B cell (primary cell): ENCODE measurements at regions not wholly inside any gene's neighbourhood (a gene's known extent, or its start where the extent isn't known, plus 50 kb on each side); places are given as distances from the start of the nearest gene placed in this dataset.

Source experiments
- ATAC-seq: fragments of 200-7000 bp; cut with Tn5 transposase; one replicate; pipeline ENCODE4 v1.10.0; 2021; ENCODE audit warnings: low read depth, mild to moderate bottlenecking, moderate number of reproducible peaks, moderate library complexity
- CTCF ChIA-PET: fragments of 350-600 bp; sonication (Branson Sonifier 250); formaldehyde crosslinking; loops from one replicate; lab custom pipeline; 2021; ENCODE audit warnings: antibody characterized with exemption, inconsistent platforms; lab: Charles Lee
- POLR2A ChIA-PET: fragments of 350-600 bp; sonication (Branson Sonifier 250); formaldehyde crosslinking; loops from one replicate; lab custom pipeline; 2021; ENCODE audit warnings: antibody characterized with exemption; lab: Charles Lee
- DNase-seq: peaks from one replicate; pipeline ENCODE4 v3.0.0; 2013
- H2AFZ ChIP-seq: 2 replicates; pipeline ENCODE4 v1.6.1; 2012; ENCODE audit warnings: mild to moderate bottlenecking, low read depth, low read length; ENCODE audit not compliant: insufficient read depth, poor library complexity, severe bottlenecking
- H3K27ac ChIP-seq, 2 donors: 1 replicate in 1 of 2; 2 replicates in 1 of 2; pipeline ENCODE4 v1.5.1; 2012 to 2013; ENCODE audit warnings: low read length in 2 of 2, mild to moderate bottlenecking in 2 of 2, moderate library complexity in 1 of 2
- H3K27me3 ChIP-seq, 4 experiments: fragments of 200-600 bp in 1 of 4; sonication (generic) in 1 of 4; replicated peaks in 1 of 4; 1 replicate in 2 of 4; 2 replicates in 2 of 4; pipeline versions ENCODE4 v1.6.1 to v1.7.0; 2013 to 2016; ENCODE audit warnings: low read length in 3 of 4, mild to moderate bottlenecking in 2 of 4, mixed read lengths in 1 of 4, moderate library complexity in 1 of 4; ENCODE audit not compliant: insufficient read depth in 4 of 4, control insufficient read depth in 3 of 4; ENCODE audit errors: control extremely low read depth in 1 of 4
- H3K36me3 ChIP-seq, 2 experiments: replicated peaks in 1 of 2; 1 replicate in 1 of 2; 2 replicates in 1 of 2; pipeline versions ENCODE4 v1.6.1 to v1.7.1; 2013; ENCODE audit warnings: low read length in 1 of 2; ENCODE audit not compliant: insufficient read depth in 2 of 2, control insufficient read depth in 1 of 2; ENCODE audit errors: control extremely low read depth in 1 of 2, extremely low read depth in 1 of 2
- H3K4me1 ChIP-seq, 2 donors: fragments of 200-600 bp in 1 of 2; sonication (generic) in 1 of 2; 1 replicate in 1 of 2; 2 replicates in 1 of 2; pipeline versions ENCODE4 v1.5.1 to v1.6.1; 2013 to 2017; ENCODE audit warnings: low read length in 2 of 2; ENCODE audit not compliant: control insufficient read depth in 2 of 2, insufficient read depth in 2 of 2
- H3K4me2 ChIP-seq: replicated peaks from 2 replicates; pipeline ENCODE3; 2012; ENCODE audit warnings: mild to moderate bottlenecking, low read depth, low read length; ENCODE audit not compliant: poor library complexity, severe bottlenecking
- H3K4me3 ChIP-seq, 5 experiments: fragments of 200-600 bp in 1 of 5; sonication (generic) in 1 of 5; 1 replicate in 3 of 5; 2 replicates in 2 of 5; pipeline versions ENCODE4 v1.5.1 to v1.7.0; 2011 to 2016; ENCODE audit warnings: low read length in 4 of 5, mild to moderate bottlenecking in 4 of 5, low read depth in 2 of 5, control low read depth in 1 of 5, moderate library complexity in 1 of 5; ENCODE audit not compliant: insufficient read depth in 1 of 5; ENCODE audit errors: control extremely low read depth in 1 of 5, extremely low read depth in 1 of 5
- H3K79me2 ChIP-seq: fragments of 200-600 bp; sonication (generic); one replicate; pipeline ENCODE4 v1.6.0; 2016; ENCODE audit warnings: low read length; ENCODE audit not compliant: control insufficient read depth, insufficient read depth
- H3K9ac ChIP-seq: fragments of 200-600 bp; sonication (generic); 2 replicates; pipeline ENCODE4 v1.6.1; 2017; ENCODE audit warnings: mild to moderate bottlenecking, low read length, moderate library complexity
- H3K9me3 ChIP-seq, 3 donors: one replicate each; pipeline versions ENCODE4 v1.6.1 to v1.7.1; 2013; ENCODE audit warnings: low read length in 2 of 3; ENCODE audit not compliant: control insufficient read depth in 2 of 3, insufficient read depth in 1 of 3; ENCODE audit errors: control extremely low read depth in 1 of 3
- H4K20me1 ChIP-seq: 2 replicates; pipeline ENCODE4 v1.6.0; 2012; ENCODE audit warnings: mild to moderate bottlenecking, low read length; ENCODE audit not compliant: insufficient read depth, control insufficient read depth, poor library complexity, severe bottlenecking
- H3K27ac Mint-ChIP-seq: one replicate; pipeline ENCODE4 v1.8.0; 2021; ENCODE audit warnings: mixed read lengths
- H3K27me3 Mint-ChIP-seq: one replicate; pipeline ENCODE4 v1.8.0; 2021; ENCODE audit warnings: mixed read lengths
- H3K4me1 Mint-ChIP-seq: one replicate; pipeline ENCODE4 v1.8.0; 2021; ENCODE audit warnings: mixed read lengths
- H3K4me3 Mint-ChIP-seq: one replicate; pipeline ENCODE4 v1.8.0; 2021; ENCODE audit warnings: mixed read lengths
- H3K9me3 Mint-ChIP-seq: one replicate; pipeline ENCODE4 v1.8.0; 2022; ENCODE audit warnings: mixed read lengths; ENCODE audit not compliant: insufficient read depth
- EZH2 ChIP-seq: IDR thresholded peaks from 2 replicates; pipeline ENCODE4 v1.6.1; 2012; ENCODE audit warnings: borderline replicate concordance, low read depth, mild to moderate bottlenecking, moderate library complexity, low read length; ENCODE audit not compliant: insufficient read depth, poor library complexity, severe bottlenecking
- WGBS: methylation state at CpG from one replicate; pipeline ENCODE4 v1.1.5; 2013; ENCODE audit warnings: missing lambda C conversion rate; ENCODE audit not compliant: insufficient coverage; 5-methylcytosine and 5-hydroxymethylcytosine counted together
- intact Hi-C: fragments of 100-400 bp; cut with micrococcal nuclease; formaldehyde crosslinking; loops from one replicate; pipeline ENCODE4 v1.10.0; 2022
- TF ChIP-seq, protein P1 (sequence below): fragments of 200-600 bp; IDR thresholded peaks from one replicate; pipeline ENCODE4 v1.8.0; 2022; ENCODE audit warnings: antibody characterized with exemption, mild to moderate bottlenecking

GRCh38 chr14:84167026-84167425 lies 1362.9 kb upstream of the FLRT2 start:
- H3K36me3 ChIP-seq = no peaks in the 10 kb centered on the region
- Mint-ChIP-seq H3K4me3 (no peak overlapping the region), H3K9me3 (peaks cover 4% of the 10 kb centered on the region), H3K27me3 (no peaks in the 10 kb centered on the region), H3K27ac (no peak overlapping the region), H3K4me1 (no peaks in the 10 kb centered on the region)
- TF ChIP-seq EZH2 = no peak
- TF ChIP-seq, protein P1, sequence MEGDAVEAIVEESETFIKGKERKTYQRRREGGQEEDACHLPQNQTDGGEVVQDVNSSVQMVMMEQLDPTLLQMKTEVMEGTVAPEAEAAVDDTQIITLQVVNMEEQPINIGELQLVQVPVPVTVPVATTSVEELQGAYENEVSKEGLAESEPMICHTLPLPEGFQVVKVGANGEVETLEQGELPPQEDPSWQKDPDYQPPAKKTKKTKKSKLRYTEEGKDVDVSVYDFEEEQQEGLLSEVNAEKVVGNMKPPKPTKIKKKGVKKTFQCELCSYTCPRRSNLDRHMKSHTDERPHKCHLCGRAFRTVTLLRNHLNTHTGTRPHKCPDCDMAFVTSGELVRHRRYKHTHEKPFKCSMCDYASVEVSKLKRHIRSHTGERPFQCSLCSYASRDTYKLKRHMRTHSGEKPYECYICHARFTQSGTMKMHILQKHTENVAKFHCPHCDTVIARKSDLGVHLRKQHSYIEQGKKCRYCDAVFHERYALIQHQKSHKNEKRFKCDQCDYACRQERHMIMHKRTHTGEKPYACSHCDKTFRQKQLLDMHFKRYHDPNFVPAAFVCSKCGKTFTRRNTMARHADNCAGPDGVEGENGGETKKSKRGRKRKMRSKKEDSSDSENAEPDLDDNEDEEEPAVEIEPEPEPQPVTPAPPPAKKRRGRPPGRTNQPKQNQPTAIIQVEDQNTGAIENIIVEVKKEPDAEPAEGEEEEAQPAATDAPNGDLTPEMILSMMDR = no peak
- H3K4me3 ChIP-seq = no peak overlapping the region
- CTCF ChIA-PET = no interaction called here
- no peak for ATAC-seq
- no peaks in the 10 kb centered on the region for H3K9me3 ChIP-seq
- no peaks in the 10 kb centered on the region for H3K79me2 ChIP-seq
- no peak overlapping the region for H3K27ac ChIP-seq
- POLR2A ChIA-PET = no interaction called here
- intact Hi-C loops = no loop called here
- no peaks in the 10 kb centered on the region for H3K4me1 ChIP-seq
- no peak overlapping the region for H3K9ac ChIP-seq
- no CpG with 5 or more reads among the region's 3 CpGs for WGBS
- H3K4me2 ChIP-seq = no peak overlapping the region
- no peaks in the 10 kb centered on the region for H3K27me3 ChIP-seq
- no peaks in the 10 kb centered on the region for H4K20me1 ChIP-seq
- DNase-seq = no peak
- no peak overlapping the region for H2AFZ ChIP-seq

DNA sequence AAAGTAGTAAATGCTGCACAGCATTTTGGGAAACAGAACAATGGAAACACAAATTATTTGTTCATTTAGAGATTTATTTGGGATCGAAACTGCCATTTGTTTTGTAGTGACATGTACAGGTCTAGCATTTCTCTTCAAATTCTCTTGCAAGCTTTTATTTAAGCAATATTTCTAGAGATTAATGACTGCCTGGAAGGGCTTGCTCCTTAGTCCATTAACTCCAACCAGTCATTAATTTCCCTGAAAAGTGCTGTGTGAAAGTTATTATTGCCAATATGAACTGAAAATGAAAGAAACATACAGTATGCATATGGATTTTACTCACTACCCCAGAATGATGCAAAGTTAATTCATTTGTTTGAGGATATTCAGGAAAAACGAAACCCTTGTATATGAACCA lies 1349.6 kb upstream of the FLRT2 start:
- no peaks in the 10 kb centered on the region for H3K36me3 ChIP-seq
- no peaks in the 10 kb centered on the region for H3K79me2 ChIP-seq
- H3K27ac Mint-ChIP-seq = no peak overlapping the region
- peaks cover 0 to 2% (median 0%) of the 10 kb centered on the region in 3 donors for H3K9me3 ChIP-seq
- no peaks in the 10 kb centered on the region for H3K27me3 Mint-ChIP-seq
- no peaks in the 10 kb centered on the region for H4K20me1 ChIP-seq
- H3K4me1 ChIP-seq = no peaks in the 10 kb centered on the region
- CTCF ChIA-PET = no interaction called here
- H3K9me3 Mint-ChIP-seq = peaks cover 11% of the 10 kb centered on the region
- H3K27me3 ChIP-seq = no peaks in the 10 kb centered on the region
- no peak overlapping the region for H2AFZ ChIP-seq
- intact Hi-C loops = no loop called here
- no peak overlapping the region for H3K4me2 ChIP-seq
- no peaks in the 10 kb centered on the region for H3K4me1 Mint-ChIP-seq
- ATAC-seq = no peak
- POLR2A ChIA-PET = no interaction called here
- H3K9ac ChIP-seq = no peak overlapping the region
- no peak overlapping the region for H3K4me3 Mint-ChIP-seq
- WGBS = no CpG with 5 or more reads among the region's 2 CpGs
- no peak for TF ChIP-seq EZH2
- TF ChIP-seq, protein P1 = no peak
- no peak for DNase-seq
- H3K4me3 ChIP-seq = no peak overlapping the region
- H3K27ac ChIP-seq = no peak overlapping the region
